Esophagus muscularis mucosa (tissue), 3 donors: ENCODE measurements at regions not wholly inside any gene's neighbourhood (a gene's known extent, or its start where the extent isn't known, plus 50 kb on each side); places are given as distances from the start of the nearest gene placed in this dataset.

Experiments used
- CTCF ChIP-seq, 3 experiments: fragments of 200-600 bp in 2 of 3; fragments of 450-650 bp in 1 of 3; sonication (generic) in 2 of 3; IDR thresholded peaks; one replicate each; pipeline ENCODE4 v1.5.1; 2017 to 2019; ENCODE audit warnings: antibody characterized with exemption in 3 of 3, mild to moderate bottlenecking in 2 of 3, moderate library complexity in 1 of 3
- POLR2A ChIP-seq: fragments of 450-650 bp; IDR thresholded peaks from one replicate; pipeline ENCODE4 v1.6.1; 2017; ENCODE audit warnings: antibody characterized with exemption, moderate library complexity, mild to moderate bottlenecking, low read depth
- POLR2AphosphoS5 ChIP-seq, 2 donors: sonication (generic); formaldehyde crosslinking; IDR thresholded peaks; one replicate each; pipeline ENCODE4 v1.6.1; 2017; ENCODE audit warnings: antibody characterized with exemption in 2 of 2

GRCh38 chr3:156614642-156615511 is 59.5 kb upstream of the TIPARP start:
- TF ChIP-seq POLR2A, result no peak
- TF ChIP-seq CTCF (IDR thresholded peaks at IDR 0.05), result no peak
- no peak for TF ChIP-seq POLR2AphosphoS5 (IDR thresholded peaks at IDR 0.05)
